ENCODE measurements at regions not wholly inside any gene's neighbourhood (a gene's known extent, or its start where the extent isn't known, plus 50 kb on each side); places are given as distances from the start of the nearest gene placed in this dataset.

DNA sequence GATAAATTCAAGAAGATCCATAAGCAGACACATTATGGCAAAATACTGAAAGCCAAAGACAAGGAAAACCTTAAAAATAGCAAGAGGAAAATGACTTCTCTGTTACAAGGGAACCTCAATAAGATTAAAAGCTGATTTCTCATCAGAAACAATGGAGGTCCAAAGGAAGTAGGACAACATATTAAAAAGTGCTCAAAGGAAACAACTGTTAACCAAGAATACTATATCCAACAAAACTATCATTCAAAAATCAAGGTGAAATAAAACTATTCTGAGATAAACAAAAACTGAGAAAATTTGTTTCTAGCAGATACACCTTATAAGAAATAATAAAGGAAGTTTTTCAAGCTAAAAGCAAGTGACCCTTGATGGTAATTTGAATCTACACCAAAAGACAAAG is 314.7 kb upstream of the ROPN1 start:
- Histone ChIP-seq H3K4me1 (no peaks in the 10 kb centered on the region), H3K27me3 (no peaks in the 10 kb centered on the region), H3K4me3 (no peak overlapping the region), H3K27ac (no peak overlapping the region), H3K36me3 (no peaks in the 10 kb centered on the region), H3K9me3 (peaks cover 0 to 6% (median under 1%) of the 10 kb centered on the region in 4 donors)
- intact Hi-C loops (cut with DNase I): no loop called here
- DNase-seq (no peak), ATAC-seq (no peak)
- TF ChIP-seq, protein P1, sequence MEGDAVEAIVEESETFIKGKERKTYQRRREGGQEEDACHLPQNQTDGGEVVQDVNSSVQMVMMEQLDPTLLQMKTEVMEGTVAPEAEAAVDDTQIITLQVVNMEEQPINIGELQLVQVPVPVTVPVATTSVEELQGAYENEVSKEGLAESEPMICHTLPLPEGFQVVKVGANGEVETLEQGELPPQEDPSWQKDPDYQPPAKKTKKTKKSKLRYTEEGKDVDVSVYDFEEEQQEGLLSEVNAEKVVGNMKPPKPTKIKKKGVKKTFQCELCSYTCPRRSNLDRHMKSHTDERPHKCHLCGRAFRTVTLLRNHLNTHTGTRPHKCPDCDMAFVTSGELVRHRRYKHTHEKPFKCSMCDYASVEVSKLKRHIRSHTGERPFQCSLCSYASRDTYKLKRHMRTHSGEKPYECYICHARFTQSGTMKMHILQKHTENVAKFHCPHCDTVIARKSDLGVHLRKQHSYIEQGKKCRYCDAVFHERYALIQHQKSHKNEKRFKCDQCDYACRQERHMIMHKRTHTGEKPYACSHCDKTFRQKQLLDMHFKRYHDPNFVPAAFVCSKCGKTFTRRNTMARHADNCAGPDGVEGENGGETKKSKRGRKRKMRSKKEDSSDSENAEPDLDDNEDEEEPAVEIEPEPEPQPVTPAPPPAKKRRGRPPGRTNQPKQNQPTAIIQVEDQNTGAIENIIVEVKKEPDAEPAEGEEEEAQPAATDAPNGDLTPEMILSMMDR (IDR thresholded peaks at IDR 0.05): no peak
- TF ChIP-seq POLR2A (IDR thresholded peaks at IDR 0.05): no peak

GRCh38 chr3:124313621-124314020 is 321.7 kb upstream of the ROPN1 start:
- no peaks in the 10 kb centered on the region for H3K36me3 ChIP-seq
- H3K4me3 ChIP-seq: no peak overlapping the region
- DNase-seq: no peak
- H3K27me3 ChIP-seq: no peaks in the 10 kb centered on the region
- intact Hi-C loops (cut with DNase I): no loop called here
- H3K27ac ChIP-seq: no peak overlapping the region
- WGBS (ENCODE audit: insufficient coverage, low coverage, low lambda C conversion rate, missing lambda C conversion rate): 100% methylated on average over 3 of the region's 3 CpGs
- TF ChIP-seq POLR2A (IDR thresholded peaks at IDR 0.05): no peak
- TF ChIP-seq, protein P1 (IDR thresholded peaks at IDR 0.05): no peak
- no peaks in the 10 kb centered on the region for H3K9me3 ChIP-seq
- ATAC-seq: no peak
- H3K4me1 ChIP-seq: no peaks in the 10 kb centered on the region

DNA sequence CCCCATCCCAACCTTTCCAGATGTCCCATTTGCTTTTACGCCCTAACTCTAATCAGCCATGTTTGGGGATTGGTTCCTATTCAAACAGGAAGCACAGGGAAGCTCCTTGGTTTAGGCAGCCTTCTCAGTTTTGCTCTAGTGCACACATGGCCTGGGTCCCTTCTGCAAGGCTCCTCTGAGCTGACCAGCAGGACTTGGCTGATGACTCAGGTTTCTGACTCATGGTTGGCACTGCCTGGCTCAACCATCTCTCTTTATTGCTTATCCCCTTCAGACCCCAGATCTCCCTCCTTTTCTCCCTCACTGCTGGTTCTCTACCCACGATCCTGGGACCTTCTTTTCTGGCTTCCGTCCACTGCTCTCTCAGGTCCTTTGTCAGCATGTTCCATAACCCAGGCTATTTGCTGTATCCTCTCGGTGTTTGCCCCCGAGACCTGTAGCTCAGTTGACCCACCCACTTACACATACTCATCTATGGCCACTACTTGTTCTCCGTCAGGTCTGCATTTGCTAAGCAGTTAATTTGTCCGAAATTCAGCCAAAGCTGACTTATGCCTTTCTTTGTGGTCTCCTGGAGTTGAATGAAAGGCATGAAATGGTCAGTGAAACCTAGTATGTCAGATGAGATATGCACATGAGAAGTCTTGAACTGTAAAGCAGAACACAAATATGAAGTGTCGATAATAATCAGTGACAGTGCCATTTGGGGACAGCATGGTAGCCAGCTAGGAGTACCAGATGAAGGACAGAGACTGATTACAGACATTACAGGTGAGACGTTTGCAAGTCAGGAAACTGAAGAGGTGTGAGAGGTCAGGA is 323.5 kb upstream of the ROPN1 start:
- Histone ChIP-seq H3K27ac (no peak overlapping the region), H3K4me3 (no peak overlapping the region), H3K9me3 (no peaks in the 10 kb centered on the region), H3K36me3 (no peaks in the 10 kb centered on the region), H3K27me3 (no peaks in the 10 kb centered on the region), H3K4me1 (no peaks in the 10 kb centered on the region)
- DNase-seq (no peak), ATAC-seq (peak in 1 of 4 donors; percentile 24)
- 65% methylated on average over 8 of the region's 9 CpGs for WGBS (ENCODE audit: insufficient coverage, low coverage, low lambda C conversion rate, missing lambda C conversion rate)
- TF ChIP-seq POLR2A (IDR thresholded peaks at IDR 0.05): no peak
- TF ChIP-seq, protein P1 (IDR thresholded peaks at IDR 0.05): no peak
- intact Hi-C loops (cut with DNase I): no loop called here

DNA sequence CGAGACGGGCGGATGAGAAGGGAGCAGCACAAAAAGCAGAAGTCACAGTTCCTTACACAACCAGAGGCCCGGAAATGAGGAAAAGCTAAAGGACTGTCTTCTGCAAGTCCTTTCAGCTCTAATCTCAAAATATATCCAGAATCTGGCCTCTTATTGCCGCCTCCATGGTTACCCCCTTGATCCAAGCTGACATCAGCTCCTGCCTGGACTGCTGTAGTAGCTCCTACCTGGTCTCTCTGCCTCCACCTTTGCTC is 324.0 kb upstream of the ROPN1 start:
- ATAC-seq (no peak), DNase-seq (no peak)
- no peaks in the 10 kb centered on the region for H3K36me3 ChIP-seq
- TF ChIP-seq, protein P1 (IDR thresholded peaks at IDR 0.05): no peak
- TF ChIP-seq POLR2A (IDR thresholded peaks at IDR 0.05): no peak
- intact Hi-C loops (cut with DNase I): no loop called here
- H3K4me3 ChIP-seq: no peak overlapping the region
- H3K9me3 ChIP-seq: no peaks in the 10 kb centered on the region
- WGBS (ENCODE audit: insufficient coverage, low coverage, low lambda C conversion rate, missing lambda C conversion rate): 66% methylated on average over 5 of the region's 5 CpGs
- no peaks in the 10 kb centered on the region for H3K4me1 ChIP-seq
- H3K27me3 ChIP-seq: no peaks in the 10 kb centered on the region
- H3K27ac ChIP-seq: no peak overlapping the region

DNA sequence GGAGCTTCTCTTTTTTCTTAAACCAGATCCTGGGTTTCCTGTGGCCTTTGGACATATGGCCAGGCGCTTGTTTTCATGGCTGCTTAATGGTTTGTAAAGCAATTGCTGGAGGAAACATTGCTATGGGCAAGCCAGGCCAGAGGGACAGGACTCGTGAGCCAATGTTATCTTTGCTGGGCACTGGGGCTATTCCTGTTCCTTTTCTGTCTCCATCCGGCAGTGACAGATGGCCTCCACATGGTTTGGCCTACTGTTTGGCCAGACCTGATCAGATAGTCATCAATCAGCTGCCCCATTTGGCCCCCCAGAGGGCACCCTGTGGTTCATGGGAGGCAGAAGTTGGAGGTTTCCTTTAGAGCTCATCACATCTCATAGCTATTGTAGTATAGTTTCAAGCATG is 326.1 kb upstream of the ROPN1 start:
- no peaks in the 10 kb centered on the region for H3K27me3 ChIP-seq
- WGBS (ENCODE audit: insufficient coverage, low coverage, low lambda C conversion rate, missing lambda C conversion rate): 85% methylated on average over 3 of the region's 3 CpGs
- ATAC-seq: no peak

More for the DNA sequence above, 326.1 kb upstream of the ROPN1 start:
- intact Hi-C loops (cut with DNase I): no loop called here
- TF ChIP-seq, protein P1 (IDR thresholded peaks at IDR 0.05): no peak
- no peak for TF ChIP-seq POLR2A (IDR thresholded peaks at IDR 0.05)
- no peaks in the 10 kb centered on the region for H3K9me3 ChIP-seq
- no peak overlapping the region for H3K27ac ChIP-seq
- no peaks in the 10 kb centered on the region for H3K4me1 ChIP-seq
- no peak for DNase-seq
- no peak overlapping the region for H3K4me3 ChIP-seq
- no peaks in the 10 kb centered on the region for H3K36me3 ChIP-seq

Measured in right lobe of liver (tissue), 6 donors.